COLO668 (cell line): ENCODE measurements at regions not wholly inside any gene's neighbourhood (a gene's known extent, or its start where the extent isn't known, plus 50 kb on each side); places are given as distances from the start of the nearest gene placed in this dataset.
"Not testable (repeated sequence)": the region's sequence is repeated elsewhere in the genome, so short reads cannot be mapped to it uniquely, and the experiment has no call there.

Source experiments
- DNase-seq: peaks from one replicate; lab custom pipeline; 2025; ENCODE audit not compliant: unreplicated experiment; lab: John Stamatoyannopoulos, UW

GRCh38 chr14:28635387-28635786, 131.2 kb upstream of the FOXG1 start:
- DNase-seq, result no peak

GRCh38 chr14:28635816-28636215, 130.8 kb upstream of the FOXG1 start:
- not testable (repeated sequence) for DNase-seq

GRCh38 chr14:28641189-28641588, 125.4 kb upstream of the FOXG1 start:
- DNase-seq, result not testable (repeated sequence)

- no peak for DNase-seq
Observed at GRCh38 chr14:28651148-28651547, 115.4 kb upstream of the FOXG1 start.

GRCh38 chr14:28652782-28653181, 113.8 kb upstream of the FOXG1 start:
- no peak for DNase-seq

GRCh38 chr14:28653521-28653920, 113.1 kb upstream of the FOXG1 start:
- no peak for DNase-seq

- no peak for DNase-seq
Observed at GRCh38 chr14:28656704-28657255, 109.8 kb upstream of the FOXG1 start.

GRCh38 chr14:28661171-28661772, 105.3 kb upstream of the FOXG1 start:
- DNase-seq, result no peak

- no peak for DNase-seq
Observed at GRCh38 chr14:28666961-28667360, 99.6 kb upstream of the FOXG1 start.

GRCh38 chr14:28671425-28671824, 95.2 kb upstream of the FOXG1 start:
- no peak for DNase-seq

- DNase-seq, result no peak
Observed at GRCh38 chr14:28673056-28673455, 93.5 kb upstream of the FOXG1 start.

GRCh38 chr14:28676479-28676878, 90.1 kb upstream of the FOXG1 start:
- no peak for DNase-seq

- DNase-seq, result no peak
Observed at GRCh38 chr14:28677381-28677780, 89.2 kb upstream of the FOXG1 start.

- DNase-seq, result no peak
Observed at GRCh38 chr14:28678887-28679286, 87.7 kb upstream of the FOXG1 start.

GRCh38 chr14:28681681-28682080, 84.9 kb upstream of the FOXG1 start:
- peak; percentile 8 for DNase-seq

GRCh38 chr14:28690029-28690692, 76.4 kb upstream of the FOXG1 start:
- no peak for DNase-seq

- no peak for DNase-seq
Observed at GRCh38 chr14:28695109-28695508, 71.5 kb upstream of the FOXG1 start.

GRCh38 chr14:28701733-28702132, 64.9 kb upstream of the FOXG1 start:
- no peak for DNase-seq

- no peak for DNase-seq
Observed at GRCh38 chr14:28703482-28703881, 63.1 kb upstream of the FOXG1 start.

GRCh38 chr14:28704153-28704552, 62.4 kb upstream of the FOXG1 start:
- DNase-seq, result no peak

- no peak for DNase-seq
Observed at GRCh38 chr14:28707814-28708213, 58.8 kb upstream of the FOXG1 start.

- no peak for DNase-seq
Observed at GRCh38 chr14:28709571-28710305, 56.8 kb upstream of the FOXG1 start.
